Gastroesophageal sphincter (tissue), 4 donors: ENCODE measurements at regions not wholly inside any gene's neighbourhood (a gene's known extent, or its start where the extent isn't known, plus 50 kb on each side); places are given as distances from the start of the nearest gene placed in this dataset.

Experiments used
- ATAC-seq: fragments of 150-250 bp; one replicate; pipeline ENCODE4 v1.9.1; 2016; ENCODE audit warnings: mild to moderate bottlenecking, moderate library complexity
- H3K27ac ChIP-seq, 4 donors: fragments of 200-600 bp; sonication (generic) in 3 of 4; 1 replicate in 3 of 4; 2 replicates in 1 of 4; pipeline ENCODE4 v1.5.1; 2016 to 2019
- H3K27me3 ChIP-seq: fragments of 200-600 bp; sonication (generic); one replicate; pipeline ENCODE4 v1.5.1; 2019
- H3K36me3 ChIP-seq, 2 donors: fragments of 200-600 bp; sonication (generic); one replicate each; pipeline ENCODE4 v1.5.1; 2019; ENCODE audit warnings: control low read depth in 1 of 2
- H3K4me1 ChIP-seq, 3 donors: fragments of 200-600 bp; sonication (generic); 1 replicate in 2 of 3; 2 replicates in 1 of 3; pipeline ENCODE4 v1.5.1; 2016 to 2019; ENCODE audit warnings: control low read depth in 2 of 3
- H3K4me3 ChIP-seq, 2 donors: fragments of 200-600 bp; sonication (generic); one replicate each; pipeline ENCODE4 v1.5.1; 2019; ENCODE audit warnings: mild to moderate bottlenecking in 1 of 2, moderate library complexity in 1 of 2
- H3K9me3 ChIP-seq, 3 donors: fragments of 200-600 bp; sonication (generic); one replicate each; pipeline ENCODE4 v1.5.1; 2017 to 2019; ENCODE audit warnings: control low read depth in 2 of 3
- EP300 ChIP-seq: sonication (generic); formaldehyde crosslinking; IDR thresholded peaks from one replicate; pipeline ENCODE4 v1.6.1; 2017; ENCODE audit warnings: antibody characterized with exemption, mild to moderate bottlenecking
- POLR2A ChIP-seq, 2 donors: fragments of 450-650 bp; IDR thresholded peaks; one replicate each; pipeline ENCODE4 v1.6.1; 2017; ENCODE audit warnings: antibody characterized with exemption in 2 of 2, mild to moderate bottlenecking in 2 of 2, moderate library complexity in 1 of 2
- POLR2AphosphoS5 ChIP-seq: sonication (generic); formaldehyde crosslinking; IDR thresholded peaks from one replicate; pipeline ENCODE4 v1.6.1; 2017; ENCODE audit warnings: antibody characterized with exemption
- WGBS, 2 donors: methylation state at CpG; one replicate each; pipeline ENCODE4 v1.1.5; 2018; ENCODE audit warnings: low coverage in 1 of 2; 5-methylcytosine and 5-hydroxymethylcytosine counted together
- TF ChIP-seq, protein P1 (sequence below), 4 experiments: fragments of 200-600 bp in 2 of 4; fragments of 450-650 bp in 2 of 4; sonication (generic) in 1 of 4; IDR thresholded peaks; one replicate each; pipeline ENCODE4 v1.5.1; 2017 to 2019; ENCODE audit warnings: antibody characterized with exemption in 4 of 4, mild to moderate bottlenecking in 2 of 4, moderate library complexity in 2 of 4

DNA sequence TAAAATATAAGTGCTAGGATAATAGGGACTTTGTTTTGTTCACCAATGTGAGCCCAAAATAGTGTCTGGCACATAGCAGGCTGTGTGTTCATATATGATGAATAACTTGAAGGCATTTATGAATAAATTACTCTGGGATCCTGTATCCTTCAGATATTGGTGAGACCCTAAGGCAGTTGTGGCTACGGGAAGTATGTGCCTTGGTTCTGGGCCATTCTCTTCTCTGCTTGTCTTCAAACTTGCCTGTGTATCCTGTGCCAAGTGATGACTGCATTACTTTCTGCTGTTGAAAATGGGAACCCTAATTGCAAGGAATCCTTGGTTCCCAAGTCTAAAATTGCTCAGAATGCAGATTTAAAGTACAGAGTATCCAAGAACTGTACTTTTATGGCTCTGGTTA is 67.6 kb upstream of the KTN1 start:
- Histone ChIP-seq H3K4me1 (peaks cover 0 to 14% (median 0%) of the 10 kb centered on the region in 3 donors), H3K4me3 (no peak overlapping the region), H3K27ac (no peak overlapping the region), H3K36me3 (no peaks in the 10 kb centered on the region), H3K27me3 (no peaks in the 10 kb centered on the region), H3K9me3 (no peaks in the 10 kb centered on the region)
- 40 to 89% methylated on average over 1 of the region's 1 CpG for WGBS, 2 donors
- ATAC-seq = no peak
- no peak for TF ChIP-seq EP300

DNA sequence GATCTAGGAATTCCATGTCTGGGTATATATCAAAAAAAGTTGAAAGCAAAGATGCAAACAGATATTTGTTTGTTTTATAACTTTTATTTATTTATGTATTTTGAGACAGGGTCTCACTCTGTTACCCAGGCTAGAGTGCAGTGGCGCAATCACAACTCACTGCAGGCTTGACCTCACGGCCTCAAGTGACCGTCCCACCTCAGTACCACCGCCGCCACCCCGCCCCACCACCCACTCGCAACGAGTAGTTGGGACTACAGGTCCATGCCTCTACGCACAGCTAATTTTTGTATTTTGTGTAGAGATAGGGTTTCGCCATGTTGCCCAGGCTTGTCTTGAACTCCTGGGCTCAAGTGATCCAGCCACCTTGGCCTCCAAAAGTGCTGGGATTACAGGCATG is 66.5 kb upstream of the KTN1 start:
- H3K36me3 ChIP-seq = no peaks in the 10 kb centered on the region
- H3K27ac ChIP-seq = no peak overlapping the region
- H3K9me3 ChIP-seq = no peaks in the 10 kb centered on the region
- 77 to 87% methylated on average over 5 to 6 of the region's 10 CpGs for WGBS, 2 donors
- no peak overlapping the region for H3K4me3 ChIP-seq
- ATAC-seq = no peak
- TF ChIP-seq POLR2A (IDR thresholded peaks at IDR 0.05) = no peak
- no peak for TF ChIP-seq POLR2AphosphoS5
- TF ChIP-seq EP300 = no peak
- TF ChIP-seq, protein P1, sequence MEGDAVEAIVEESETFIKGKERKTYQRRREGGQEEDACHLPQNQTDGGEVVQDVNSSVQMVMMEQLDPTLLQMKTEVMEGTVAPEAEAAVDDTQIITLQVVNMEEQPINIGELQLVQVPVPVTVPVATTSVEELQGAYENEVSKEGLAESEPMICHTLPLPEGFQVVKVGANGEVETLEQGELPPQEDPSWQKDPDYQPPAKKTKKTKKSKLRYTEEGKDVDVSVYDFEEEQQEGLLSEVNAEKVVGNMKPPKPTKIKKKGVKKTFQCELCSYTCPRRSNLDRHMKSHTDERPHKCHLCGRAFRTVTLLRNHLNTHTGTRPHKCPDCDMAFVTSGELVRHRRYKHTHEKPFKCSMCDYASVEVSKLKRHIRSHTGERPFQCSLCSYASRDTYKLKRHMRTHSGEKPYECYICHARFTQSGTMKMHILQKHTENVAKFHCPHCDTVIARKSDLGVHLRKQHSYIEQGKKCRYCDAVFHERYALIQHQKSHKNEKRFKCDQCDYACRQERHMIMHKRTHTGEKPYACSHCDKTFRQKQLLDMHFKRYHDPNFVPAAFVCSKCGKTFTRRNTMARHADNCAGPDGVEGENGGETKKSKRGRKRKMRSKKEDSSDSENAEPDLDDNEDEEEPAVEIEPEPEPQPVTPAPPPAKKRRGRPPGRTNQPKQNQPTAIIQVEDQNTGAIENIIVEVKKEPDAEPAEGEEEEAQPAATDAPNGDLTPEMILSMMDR (IDR thresholded peaks at IDR 0.05) = no peak
- peaks cover 0 to 14% (median 0%) of the 10 kb centered on the region in 3 donors for H3K4me1 ChIP-seq
- no peaks in the 10 kb centered on the region for H3K27me3 ChIP-seq

DNA sequence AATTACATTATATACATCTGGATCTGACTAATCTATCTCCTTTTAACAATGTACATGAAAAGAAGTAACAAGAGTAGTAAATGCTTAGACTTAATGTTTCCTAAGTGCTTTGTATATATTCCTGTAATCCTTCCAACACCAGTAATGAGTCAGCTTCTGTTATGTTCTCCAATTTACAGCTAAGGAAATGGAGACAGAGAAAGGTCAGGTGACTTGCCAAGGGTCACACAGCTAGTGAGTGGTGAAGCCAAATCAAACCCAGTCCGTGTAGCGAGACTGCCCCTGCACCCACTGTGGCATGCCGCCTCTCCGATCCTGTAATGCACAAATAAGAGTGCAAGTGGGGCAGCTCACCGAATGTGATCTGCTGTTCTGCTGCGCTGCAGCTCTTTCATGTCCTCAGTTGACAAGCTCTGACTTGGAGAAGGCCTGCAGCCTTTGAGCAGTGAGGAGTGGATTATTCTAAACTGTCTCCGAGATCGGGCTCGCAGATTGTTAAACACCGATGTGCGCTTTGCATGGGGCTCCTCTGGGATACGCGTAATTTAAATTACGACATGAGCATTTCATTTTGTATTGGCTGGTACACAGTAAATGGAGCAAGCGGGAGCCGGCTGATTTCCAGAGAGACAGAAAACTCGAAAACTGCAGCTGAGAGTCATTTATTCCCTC is 65.1 kb upstream of the KTN1 start:
- Histone ChIP-seq H3K36me3 (no peaks in the 10 kb centered on the region), H3K27ac (peak overlapping the region in 1 of 4 donors; percentile 1), H3K4me1 (peaks cover 0 to 14% (median 0%) of the 10 kb centered on the region in 3 donors), H3K9me3 (no peaks in the 10 kb centered on the region), H3K4me3 (peak overlapping the region in 1 of 2 donors; percentile 7), H3K27me3 (no peaks in the 10 kb centered on the region)
- WGBS, 2 donors = 67 to 74% methylated on average over 14 to 15 of the region's 17 CpGs
- peak; percentile 37 for TF ChIP-seq POLR2AphosphoS5
- TF ChIP-seq, protein P1 (IDR thresholded peaks at IDR 0.05) = no peak
- ATAC-seq = no peak

DNA sequence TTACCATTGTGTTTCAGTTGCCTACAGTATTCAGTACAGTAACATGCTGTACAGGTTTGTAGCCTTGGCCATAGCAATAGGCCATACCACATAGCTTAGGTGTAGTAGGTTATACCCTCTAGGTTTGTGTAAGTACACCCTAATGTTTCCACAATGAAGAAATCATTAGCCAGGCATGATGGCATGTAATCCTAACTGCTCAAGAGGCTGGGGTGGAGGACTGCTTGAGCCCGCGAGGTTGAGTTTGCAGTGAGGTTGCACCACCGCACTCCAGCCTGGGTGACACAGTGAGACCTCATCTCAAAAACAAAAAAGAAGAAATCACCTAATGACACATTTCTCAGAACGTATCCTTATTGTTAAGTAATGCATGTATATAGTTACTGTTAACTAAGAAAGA is 63.2 kb upstream of the KTN1 start:
- H3K9me3 ChIP-seq = peaks cover 0 to 8% (median 0%) of the 10 kb centered on the region in 3 donors
- no peak for ATAC-seq
- WGBS, 2 donors = 90 to 91% methylated on average over 2 to 4 of the region's 4 CpGs
- peaks cover 0 to 14% (median 0%) of the 10 kb centered on the region in 3 donors for H3K4me1 ChIP-seq
- H3K36me3 ChIP-seq = no peaks in the 10 kb centered on the region
- TF ChIP-seq EP300 (no peak), POLR2A (IDR thresholded peaks at IDR 0.05) (no peak), POLR2AphosphoS5 (no peak)
- TF ChIP-seq, protein P1 (IDR thresholded peaks at IDR 0.05) = no peak
- no peak overlapping the region for H3K4me3 ChIP-seq
- H3K27ac ChIP-seq = no peak overlapping the region
- no peaks in the 10 kb centered on the region for H3K27me3 ChIP-seq

DNA sequence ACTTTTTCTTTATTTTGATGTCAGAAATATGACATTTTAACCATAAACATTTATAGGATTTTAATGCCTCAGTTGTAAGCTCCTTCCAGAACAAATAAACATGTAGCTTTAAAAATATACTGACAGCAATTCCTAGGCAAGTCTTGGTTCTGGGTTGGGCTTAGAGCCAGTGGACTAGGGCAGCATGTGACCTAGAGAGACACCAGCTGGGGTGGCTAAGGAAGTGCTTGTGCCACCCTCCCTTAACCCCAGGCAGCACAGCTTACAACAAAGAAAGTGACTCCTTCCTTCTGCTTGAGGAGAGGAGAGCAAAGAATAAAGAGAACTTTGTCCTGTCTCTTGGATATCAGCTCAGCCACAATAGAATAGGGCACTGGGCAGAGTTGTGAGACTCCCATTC is 61.6 kb upstream of the KTN1 start:
- H3K9me3 ChIP-seq = peaks cover 0 to 12% (median 0%) of the 10 kb centered on the region in 3 donors
- no peak overlapping the region for H3K27ac ChIP-seq
- no peak for ATAC-seq
- H3K4me3 ChIP-seq = no peak overlapping the region
- H3K36me3 ChIP-seq = no peaks in the 10 kb centered on the region
- H3K4me1 ChIP-seq = peaks cover 0 to 14% (median 0%) of the 10 kb centered on the region in 3 donors
- TF ChIP-seq, protein P1 (IDR thresholded peaks at IDR 0.05) = no peak
- TF ChIP-seq POLR2AphosphoS5 = no peak
- TF ChIP-seq POLR2A (IDR thresholded peaks at IDR 0.05) = no peak
- no peak for TF ChIP-seq EP300
- no peaks in the 10 kb centered on the region for H3K27me3 ChIP-seq
